GM18873 (cell line): ENCODE measurements at regions not wholly inside any gene's neighbourhood (a gene's known extent, or its start where the extent isn't known, plus 50 kb on each side); places are given as distances from the start of the nearest gene placed in this dataset.
"Not testable (repeated sequence)": the region's sequence is repeated elsewhere in the genome, so short reads cannot be mapped to it uniquely, and the experiment has no call there.

Source experiments
- ATAC-seq: cut with Tn5 transposase; IDR thresholded peaks from one replicate; pipeline ENCODE4 v1.9.1; 2021; ENCODE audit warnings: mild to moderate bottlenecking, moderate library complexity, moderate number of reproducible peaks; ENCODE audit not compliant: unreplicated experiment, low FRiP score

- ATAC-seq = no peak
Measured at GRCh38 chr9:80522465-80522864, 950.7 kb downstream of the TLE4 start.

DNA sequence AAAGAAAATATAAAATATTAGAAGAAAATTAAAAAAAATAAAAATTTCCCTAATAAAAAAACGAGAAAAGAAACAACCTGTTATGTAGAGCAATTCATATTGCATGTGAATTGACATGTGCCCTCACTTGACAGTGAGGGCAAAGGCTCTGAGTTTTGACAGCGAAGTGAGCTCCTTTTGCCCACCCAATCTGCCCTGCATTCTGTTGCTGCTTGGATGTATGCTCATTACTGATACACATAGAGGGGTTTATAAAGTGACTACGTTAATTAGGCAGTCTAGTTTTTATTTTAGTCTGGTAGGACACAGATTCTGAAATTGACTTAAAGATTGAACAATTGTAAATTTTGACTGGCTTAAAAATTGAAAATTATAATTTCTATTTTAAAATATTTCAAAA lies 949.4 kb downstream of the TLE4 start:
- ATAC-seq = no peak

GRCh38 chr9:80520231-80520630 lies 948.5 kb downstream of the TLE4 start:
- ATAC-seq = no peak

DNA sequence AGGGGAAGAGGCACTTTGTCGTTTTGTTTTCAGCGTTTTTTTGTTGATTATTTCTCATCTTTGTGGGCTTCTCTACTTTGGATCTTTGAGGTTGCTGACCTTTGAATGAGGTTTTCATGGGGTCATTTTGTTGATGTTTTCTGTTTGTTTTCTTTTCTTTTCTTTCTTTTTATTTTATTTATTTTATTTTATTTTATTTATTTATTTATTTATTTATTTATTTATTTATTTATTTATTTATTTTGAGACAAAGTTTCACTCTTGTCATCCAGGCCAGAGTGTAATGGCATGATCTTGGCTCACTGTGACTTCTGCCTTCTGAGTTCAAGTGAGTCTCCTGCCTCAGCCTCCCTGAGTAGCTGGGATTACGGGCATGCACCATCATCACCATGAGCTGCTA lies 946.7 kb downstream of the TLE4 start:
- ATAC-seq = no peak

DNA sequence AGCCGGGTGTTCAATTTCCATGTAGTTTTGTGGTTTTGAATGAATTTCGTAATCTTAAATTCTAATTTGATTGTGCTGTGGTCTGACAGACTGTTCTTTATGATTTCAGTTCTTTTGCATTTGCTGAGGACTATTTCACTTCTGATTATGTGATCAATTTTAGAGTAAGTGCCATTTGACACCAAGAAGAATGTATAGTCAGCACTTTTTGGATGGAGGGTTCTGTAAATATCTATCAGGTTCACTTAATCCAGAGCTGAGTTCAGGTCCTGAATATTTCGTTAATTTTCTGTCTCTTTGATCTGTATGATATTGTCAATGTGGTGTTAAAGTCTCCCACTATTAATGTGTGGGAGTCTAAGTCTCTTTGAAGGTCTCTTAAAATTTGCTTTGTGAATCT lies 944.9 kb downstream of the TLE4 start:
- ATAC-seq = no peak

DNA sequence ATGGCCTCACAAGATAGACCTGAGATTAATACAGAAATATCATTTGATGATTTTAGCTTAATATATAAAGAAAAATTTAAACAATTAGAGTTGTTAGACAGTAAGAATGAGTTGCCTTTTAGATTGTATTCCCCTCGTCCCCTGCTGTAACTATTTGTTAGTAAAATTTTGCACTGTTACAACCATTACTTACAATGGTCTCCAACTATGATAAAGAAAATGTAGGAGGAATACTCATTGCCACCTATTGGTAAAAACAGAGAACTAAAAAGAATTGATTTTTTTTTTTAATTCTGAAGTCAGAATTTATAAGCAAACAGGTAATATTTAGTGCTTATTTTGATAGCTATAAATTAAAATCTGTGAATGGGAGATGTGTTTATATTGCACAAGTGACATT lies 937.6 kb downstream of the TLE4 start:
- ATAC-seq = no peak

- ATAC-seq = no peak
Measured at GRCh38 chr9:80507611-80508010, 935.8 kb downstream of the TLE4 start.

DNA sequence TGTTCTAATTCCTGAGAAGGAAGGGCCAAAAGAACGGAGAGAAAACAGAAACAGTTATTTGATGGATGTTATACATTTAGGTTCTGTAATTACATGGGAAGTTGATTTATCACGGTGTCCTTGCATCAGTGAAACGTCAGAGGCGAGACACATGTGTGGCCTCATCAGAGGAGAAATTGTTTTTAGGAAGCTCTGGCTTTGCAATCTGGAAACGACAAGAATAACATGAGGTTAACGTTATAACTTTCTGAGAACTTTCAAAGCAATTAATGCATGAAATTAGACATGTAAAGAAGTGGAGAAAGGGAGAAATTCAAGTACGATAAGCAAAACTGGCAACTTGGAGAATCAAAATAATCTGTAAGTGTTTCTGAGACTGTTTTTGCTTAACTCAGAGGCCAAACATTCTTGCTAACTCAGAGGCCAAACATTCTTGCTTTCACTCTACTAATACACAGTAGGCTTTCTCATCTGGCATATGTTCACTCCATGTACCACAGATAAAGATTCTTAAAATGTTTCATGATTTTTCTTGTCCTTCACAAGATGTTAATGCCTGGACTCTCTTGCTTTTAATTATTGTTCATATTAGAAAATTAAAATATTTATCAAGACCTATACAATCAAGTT lies 933.0 kb downstream of the TLE4 start:
- ATAC-seq = no peak

DNA sequence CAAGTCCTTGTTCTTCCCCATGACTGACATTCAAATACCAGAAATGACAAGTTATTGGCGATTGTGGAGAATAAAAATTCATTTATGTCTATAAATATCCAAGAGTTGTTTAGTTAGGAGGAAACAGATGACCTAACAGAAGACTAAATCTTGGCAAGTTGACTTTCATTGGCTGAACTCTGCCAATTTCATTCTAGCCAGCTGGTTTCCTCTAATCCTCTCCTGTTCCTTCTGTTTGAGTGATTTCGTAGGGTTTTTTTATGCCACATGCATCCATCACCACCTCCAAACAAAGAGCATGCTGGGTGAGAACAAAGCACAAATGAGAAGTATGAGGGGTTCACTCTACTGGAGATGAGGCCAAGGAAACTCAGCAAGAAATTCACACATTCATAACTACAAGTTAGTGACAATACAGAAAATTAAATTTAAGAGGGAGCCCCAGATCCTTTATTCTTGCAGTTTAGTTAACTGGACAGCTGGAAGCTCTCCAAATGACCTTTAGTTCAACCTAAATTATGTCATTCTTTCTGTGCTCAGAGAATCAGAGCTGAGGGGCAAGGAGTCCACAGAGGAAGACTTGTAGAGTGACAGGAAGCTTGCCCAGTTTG lies 932.0 kb downstream of the TLE4 start:
- no peak for ATAC-seq

GRCh38 chr9:80502306-80502705 lies 930.5 kb downstream of the TLE4 start:
- ATAC-seq = no peak

DNA sequence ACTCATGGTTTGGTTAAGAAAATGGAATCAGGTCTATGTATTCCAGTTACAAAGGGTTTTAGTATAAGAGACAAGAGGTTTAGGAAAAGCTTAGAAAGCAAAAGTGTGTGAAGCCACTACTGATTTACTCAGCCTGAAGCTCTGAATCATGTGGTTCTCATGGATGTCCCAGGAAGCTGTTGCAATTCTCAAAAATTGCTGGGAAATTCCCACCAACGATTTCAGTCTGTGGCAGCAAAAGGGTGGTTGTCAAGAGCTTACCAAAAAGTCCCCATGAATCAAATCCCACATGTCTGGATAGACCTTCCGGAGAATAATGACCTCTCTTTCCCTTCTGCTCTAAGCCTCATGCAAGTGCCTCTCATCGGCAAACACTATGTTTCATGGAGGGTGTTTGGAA lies 929.9 kb downstream of the TLE4 start:
- ATAC-seq = no peak

DNA sequence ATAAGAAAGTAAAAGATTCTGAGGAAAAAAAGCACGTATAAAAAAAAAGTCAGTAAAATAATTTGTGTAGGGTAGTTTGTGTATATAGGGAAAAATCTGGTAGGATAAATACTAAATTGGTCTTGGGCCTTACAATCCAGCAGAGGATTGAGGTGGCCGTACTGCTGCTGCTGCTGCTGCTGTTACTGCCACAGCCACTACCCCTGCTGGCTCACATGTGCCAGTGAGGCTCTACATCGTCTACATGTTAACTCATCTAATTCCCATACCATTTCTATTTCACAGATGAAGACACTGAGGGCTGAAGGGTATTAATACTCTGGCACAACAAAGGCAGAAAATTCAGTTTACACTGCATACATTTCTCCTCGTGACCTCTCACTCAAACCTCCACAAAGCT lies 928.5 kb downstream of the TLE4 start:
- ATAC-seq = no peak

DNA sequence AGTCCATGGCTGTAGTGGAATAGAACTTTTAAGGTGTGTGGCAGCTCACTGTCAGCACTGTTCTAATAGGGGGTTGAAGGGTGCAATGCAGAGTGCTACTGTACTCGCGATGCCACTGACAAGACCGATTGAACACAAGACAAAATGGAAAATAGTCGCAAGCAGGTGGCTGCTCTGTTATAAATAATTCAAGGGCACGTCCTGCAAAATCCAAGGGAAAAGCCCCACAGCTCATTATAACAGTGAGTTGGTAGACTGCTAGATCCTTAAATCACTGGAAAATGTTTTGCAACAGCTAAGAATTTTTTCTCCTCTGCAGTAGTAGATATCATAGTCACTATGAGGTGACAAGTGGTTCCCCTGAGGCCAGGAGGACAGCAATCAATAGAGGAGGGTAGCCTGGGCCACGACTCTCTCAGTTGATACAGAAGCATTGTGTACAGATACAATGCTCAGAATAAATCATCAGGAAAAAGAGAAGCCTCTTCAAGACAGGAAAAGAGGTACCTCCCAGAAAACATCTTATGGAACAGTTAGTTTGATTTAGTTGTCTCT lies 926.3 kb downstream of the TLE4 start:
- no peak for ATAC-seq

DNA sequence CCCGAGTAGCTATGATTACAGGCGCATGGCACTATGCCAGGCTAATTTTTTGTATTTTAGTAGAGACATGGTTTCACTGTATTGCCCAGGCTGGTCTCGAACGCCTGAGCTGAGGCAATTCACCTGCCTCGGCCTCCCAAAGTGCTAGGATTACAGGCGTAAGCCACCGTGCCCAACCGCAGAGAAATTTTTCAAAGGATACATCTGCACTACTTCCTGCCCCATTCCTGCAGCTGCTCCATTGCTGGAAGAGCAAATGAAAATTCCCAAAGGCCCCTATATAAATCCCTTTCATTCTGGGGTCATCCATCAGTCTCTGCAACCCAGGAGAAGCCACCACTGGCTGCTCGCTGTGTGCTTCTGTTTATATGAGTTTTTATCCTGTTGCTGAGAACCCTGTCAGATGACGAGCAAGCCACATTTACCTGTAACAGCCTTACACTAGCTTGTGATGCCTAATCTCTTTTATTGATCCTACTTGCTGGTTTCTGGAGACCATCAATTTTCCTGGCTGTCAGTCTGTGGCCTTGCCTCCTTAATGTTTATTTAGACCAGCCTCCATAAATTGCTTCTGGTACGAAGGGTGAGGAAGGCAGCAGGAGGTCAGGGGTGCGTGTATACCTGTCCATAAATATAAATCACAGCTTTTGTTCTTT lies 925.3 kb downstream of the TLE4 start:
- no peak for ATAC-seq

GRCh38 chr9:80493258-80493657 lies 921.5 kb downstream of the TLE4 start:
- no peak for ATAC-seq

DNA sequence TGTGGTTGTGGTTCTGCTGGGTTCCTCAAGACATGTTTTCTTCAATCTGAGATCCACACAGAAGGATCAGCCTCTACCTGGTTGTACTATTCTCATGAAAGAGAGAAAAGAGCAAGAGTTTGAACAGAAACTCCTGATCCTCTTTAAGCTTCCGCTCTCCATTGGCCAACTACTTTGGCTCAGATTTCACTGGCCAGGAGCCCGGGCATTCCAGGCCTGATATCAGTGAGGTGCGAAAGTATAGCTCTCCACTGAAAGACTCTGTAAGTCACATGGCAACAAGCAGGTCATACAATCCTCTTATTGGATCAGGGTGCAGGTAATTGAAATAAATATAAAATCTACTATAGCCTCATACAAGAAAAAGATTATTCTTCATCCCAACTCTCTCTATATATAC lies 920.5 kb downstream of the TLE4 start:
- ATAC-seq = no peak

GRCh38 chr9:80491086-80491696 lies 919.4 kb downstream of the TLE4 start:
- no peak for ATAC-seq

DNA sequence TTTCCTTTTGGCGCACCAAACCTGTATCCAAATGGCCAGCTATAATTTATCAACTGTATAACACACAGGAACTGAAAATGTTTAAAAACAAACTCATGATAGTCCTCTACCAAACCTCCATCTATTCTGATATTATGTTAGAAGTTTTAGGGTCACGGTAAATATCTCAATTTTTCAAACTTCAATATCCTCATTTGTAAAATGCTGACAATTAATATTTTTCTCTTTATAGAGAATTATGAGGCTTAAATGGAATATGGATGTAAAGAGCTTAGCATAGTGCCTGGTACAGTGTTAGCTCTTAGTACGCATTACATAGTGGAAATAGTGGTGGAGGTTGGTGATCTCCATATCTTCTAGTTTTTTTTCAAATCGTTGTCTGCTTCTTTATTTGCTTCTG lies 917.6 kb downstream of the TLE4 start:
- ATAC-seq = no peak

GRCh38 chr9:80485420-80486250 lies 913.9 kb downstream of the TLE4 start:
- ATAC-seq = no peak

- not testable (repeated sequence) for ATAC-seq
Measured at GRCh38 chr9:80482251-80482650, 910.5 kb downstream of the TLE4 start.

- no peak for ATAC-seq
Measured at GRCh38 chr9:80467632-80468031, 895.9 kb downstream of the TLE4 start.
